ENCODE measurements at regions not wholly inside any gene's neighbourhood (a gene's known extent, or its start where the extent isn't known, plus 50 kb on each side); places are given as distances from the start of the nearest gene placed in this dataset.

DNA sequence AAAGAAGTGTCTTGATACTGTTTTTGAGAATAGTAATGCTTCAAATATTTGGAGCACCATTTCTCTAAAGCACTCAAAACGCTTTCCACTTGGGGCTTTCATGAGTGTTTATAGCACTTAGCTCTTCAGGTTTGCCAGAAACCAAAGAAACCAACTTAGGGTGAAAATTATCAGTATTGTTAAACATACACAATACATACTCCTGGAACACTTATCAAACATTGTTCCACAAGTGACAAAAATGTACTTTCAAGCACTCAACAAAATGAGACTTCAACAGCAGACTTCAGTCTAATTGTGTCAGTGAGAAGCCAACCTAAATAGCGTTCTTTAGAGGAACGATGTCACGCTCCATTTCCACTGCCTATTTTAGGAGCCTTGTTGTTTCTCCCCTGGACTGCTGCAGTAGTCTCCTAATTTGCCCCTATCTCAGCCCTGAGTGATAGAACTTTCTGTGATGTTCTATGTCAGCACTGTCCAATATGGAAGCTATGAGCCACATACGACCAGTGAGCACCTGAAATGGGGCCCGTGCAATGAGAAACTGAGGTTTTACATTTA, 461.3 kb downstream of the KIF16B start:
- 72 to 88% methylated on average over 6 of the region's 6 CpGs for WGBS, 2 donors
- H3K27me3 ChIP-seq (ENCODE audit: control insufficient read depth in 3 of 3, insufficient read depth in 3 of 3, low read length in 2 of 3), result peaks cover 0 to 6% (median 0%) of the 10 kb centered on the region in 3 donors
- TF ChIP-seq, protein P1, sequence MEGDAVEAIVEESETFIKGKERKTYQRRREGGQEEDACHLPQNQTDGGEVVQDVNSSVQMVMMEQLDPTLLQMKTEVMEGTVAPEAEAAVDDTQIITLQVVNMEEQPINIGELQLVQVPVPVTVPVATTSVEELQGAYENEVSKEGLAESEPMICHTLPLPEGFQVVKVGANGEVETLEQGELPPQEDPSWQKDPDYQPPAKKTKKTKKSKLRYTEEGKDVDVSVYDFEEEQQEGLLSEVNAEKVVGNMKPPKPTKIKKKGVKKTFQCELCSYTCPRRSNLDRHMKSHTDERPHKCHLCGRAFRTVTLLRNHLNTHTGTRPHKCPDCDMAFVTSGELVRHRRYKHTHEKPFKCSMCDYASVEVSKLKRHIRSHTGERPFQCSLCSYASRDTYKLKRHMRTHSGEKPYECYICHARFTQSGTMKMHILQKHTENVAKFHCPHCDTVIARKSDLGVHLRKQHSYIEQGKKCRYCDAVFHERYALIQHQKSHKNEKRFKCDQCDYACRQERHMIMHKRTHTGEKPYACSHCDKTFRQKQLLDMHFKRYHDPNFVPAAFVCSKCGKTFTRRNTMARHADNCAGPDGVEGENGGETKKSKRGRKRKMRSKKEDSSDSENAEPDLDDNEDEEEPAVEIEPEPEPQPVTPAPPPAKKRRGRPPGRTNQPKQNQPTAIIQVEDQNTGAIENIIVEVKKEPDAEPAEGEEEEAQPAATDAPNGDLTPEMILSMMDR (IDR thresholded peaks at IDR 0.05; ENCODE audit: control extremely low read depth, extremely low read depth), result no peak
- H3K9ac ChIP-seq (ENCODE audit: insufficient read depth in 1 of 2, low read length in 2 of 2), result no peak overlapping the region
- peaks cover 0 to 18% (median 2%) of the 10 kb centered on the region in 5 donors for H3K4me1 ChIP-seq (ENCODE audit: control insufficient read depth in 5 of 5, insufficient read depth in 5 of 5, low read length in 5 of 5)
- ATAC-seq (ENCODE audit: insufficient read depth, low FRiP score) (no peak), DNase-seq (peak in 1 of 3 donors; percentile 15)
- H3K9me3 ChIP-seq (ENCODE audit: control insufficient read depth in 4 of 4, insufficient read depth in 3 of 4, low read length in 3 of 4), result no peaks in the 10 kb centered on the region
- H3K4me3 ChIP-seq, result no peak overlapping the region
- H3K36me3 ChIP-seq (ENCODE audit: control insufficient read depth in 4 of 4, insufficient read depth in 4 of 4, low read length in 4 of 4), result no peaks in the 10 kb centered on the region
- H3K27ac ChIP-seq (ENCODE audit: low read depth in 1 of 2, low read length in 1 of 2), result no peak overlapping the region

DNA sequence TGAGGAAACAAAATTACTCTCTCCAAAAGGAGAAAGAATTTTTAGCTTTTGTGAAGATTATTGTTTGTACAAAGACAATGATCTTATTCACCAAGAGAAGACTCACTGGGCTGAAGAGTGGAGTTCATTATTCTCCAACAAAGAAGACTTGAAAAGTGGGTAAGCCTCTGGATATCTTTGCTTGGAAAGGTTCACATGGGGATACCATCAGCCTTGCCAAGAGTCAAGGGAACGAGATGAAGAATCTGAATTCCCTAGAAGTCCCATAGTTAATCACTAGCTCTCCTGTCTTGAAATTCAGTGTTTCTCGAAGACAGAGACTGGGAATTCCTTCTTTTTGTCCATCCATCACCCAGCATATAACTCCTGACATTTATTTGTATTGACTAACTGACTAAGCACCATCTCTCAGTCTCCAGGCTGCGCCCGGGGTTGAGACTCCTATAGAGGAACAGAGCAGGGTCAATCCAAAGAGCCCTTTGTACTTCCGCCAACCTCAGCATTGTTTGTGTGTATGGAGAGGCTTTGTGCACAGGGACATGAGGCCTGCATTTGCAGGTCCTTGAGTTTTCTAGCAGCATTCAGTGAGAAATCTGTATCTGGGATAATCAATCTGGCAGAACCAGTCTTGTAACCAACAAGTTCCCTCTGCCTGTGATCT, 461.9 kb downstream of the KIF16B start:
- no peak for DNase-seq
- peaks cover 0 to 12% (median 0%) of the 10 kb centered on the region in 3 donors for H3K27me3 ChIP-seq (ENCODE audit: control insufficient read depth in 3 of 3, insufficient read depth in 3 of 3, low read length in 2 of 3)
- H3K9ac ChIP-seq (ENCODE audit: insufficient read depth in 1 of 2, low read length in 2 of 2), result no peak overlapping the region
- TF ChIP-seq, protein P1 (IDR thresholded peaks at IDR 0.05; ENCODE audit: control extremely low read depth, extremely low read depth), result no peak
- 68 to 82% methylated on average over 5 of the region's 5 CpGs for WGBS, 2 donors
- H3K9me3 ChIP-seq (ENCODE audit: control insufficient read depth in 4 of 4, insufficient read depth in 3 of 4, low read length in 3 of 4), result no peaks in the 10 kb centered on the region
- no peak overlapping the region for H3K4me3 ChIP-seq
- H3K27ac ChIP-seq (ENCODE audit: low read depth in 1 of 2, low read length in 1 of 2), result no peak overlapping the region
- peaks cover 0 to 12% (median 2%) of the 10 kb centered on the region in 5 donors for H3K4me1 ChIP-seq (ENCODE audit: control insufficient read depth in 5 of 5, insufficient read depth in 5 of 5, low read length in 5 of 5)
- no peak for ATAC-seq (ENCODE audit: insufficient read depth, low FRiP score)
- H3K36me3 ChIP-seq (ENCODE audit: control insufficient read depth in 4 of 4, insufficient read depth in 4 of 4, low read length in 4 of 4), result no peaks in the 10 kb centered on the region

DNA sequence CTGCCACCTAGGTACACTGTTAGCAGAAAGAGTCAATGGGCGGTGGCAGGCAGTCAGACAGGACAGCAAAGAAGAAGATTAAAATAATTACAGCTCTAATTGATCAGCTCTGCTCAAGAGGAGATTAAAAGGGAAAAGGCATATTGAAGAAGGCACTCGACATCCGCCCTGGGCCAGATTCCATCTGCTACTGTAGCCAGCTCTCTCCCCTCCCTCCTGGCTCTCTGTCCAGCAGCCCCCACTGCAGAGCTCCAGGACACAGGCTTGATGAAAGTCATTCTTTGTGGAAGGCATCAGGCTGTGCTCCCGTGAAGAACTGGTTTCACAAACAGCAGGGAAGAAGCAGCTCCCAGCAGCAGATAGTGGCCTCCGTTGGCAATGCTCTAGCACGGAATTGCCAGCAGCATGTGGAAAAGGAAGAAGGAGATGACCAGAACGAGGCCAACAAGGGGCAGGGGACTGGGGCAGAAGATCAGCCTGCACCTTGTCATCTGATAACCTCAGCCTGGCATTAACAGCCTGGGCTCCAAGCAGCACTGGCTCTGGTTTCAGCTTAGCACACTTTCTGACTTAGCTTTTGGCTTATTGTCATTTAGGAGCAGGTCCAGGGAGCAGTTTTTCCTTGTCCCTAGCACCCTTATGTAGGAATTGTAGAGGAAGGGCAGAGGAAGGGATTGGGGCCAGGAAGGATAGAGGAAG, 465.9 kb downstream of the KIF16B start:
- H3K27me3 ChIP-seq (ENCODE audit: control insufficient read depth in 3 of 3, insufficient read depth in 3 of 3, low read length in 2 of 3), result peaks cover 0 to 8% (median 0%) of the 10 kb centered on the region in 3 donors
- DNase-seq (peak in 1 of 3 donors; percentile 39), ATAC-seq (ENCODE audit: insufficient read depth, low FRiP score) (no peak)
- H3K36me3 ChIP-seq (ENCODE audit: control insufficient read depth in 4 of 4, insufficient read depth in 4 of 4, low read length in 4 of 4), result no peaks in the 10 kb centered on the region
- TF ChIP-seq, protein P1 (IDR thresholded peaks at IDR 0.05; ENCODE audit: control extremely low read depth, extremely low read depth), result no peak
- H3K4me3 ChIP-seq, result no peak overlapping the region
- WGBS, 2 donors, result 72 to 83% methylated on average over 7 of the region's 7 CpGs
- no peaks in the 10 kb centered on the region for H3K9me3 ChIP-seq (ENCODE audit: control insufficient read depth in 4 of 4, insufficient read depth in 3 of 4, low read length in 3 of 4)
- H3K27ac ChIP-seq (ENCODE audit: low read depth in 1 of 2, low read length in 1 of 2), result no peak overlapping the region
- peak overlapping the region in 1 of 2 donors; percentile 5 for H3K9ac ChIP-seq (ENCODE audit: insufficient read depth in 1 of 2, low read length in 2 of 2)
- peaks cover 0 to 6% (median 1%) of the 10 kb centered on the region in 5 donors for H3K4me1 ChIP-seq (ENCODE audit: control insufficient read depth in 5 of 5, insufficient read depth in 5 of 5, low read length in 5 of 5)

All from lung (tissue), 11 donors.